Lower leg skin (tissue), 4 donors: ENCODE measurements at regions not wholly inside any gene's neighbourhood (a gene's known extent, or its start where the extent isn't known, plus 50 kb on each side); places are given as distances from the start of the nearest gene placed in this dataset.

Experiments
- DNase-seq, 2 donors: peaks; one replicate each; pipeline ENCODE4 v3.0.0-alpha.2; 2019; ENCODE audit warnings: low spot score in 2 of 2
- H3K4me3 ChIP-seq: fragments of 200-600 bp; sonication (generic); 2 replicates; pipeline ENCODE4 v1.5.1; 2017; ENCODE audit warnings: mild to moderate bottlenecking, low read depth; ENCODE audit not compliant: poor library complexity, severe bottlenecking
- POLR2A ChIP-seq, 2 donors: fragments of 450-650 bp; IDR thresholded peaks; one replicate each; pipeline ENCODE4 v1.6.1; 2016 to 2017; ENCODE audit warnings: antibody characterized with exemption in 2 of 2, mild to moderate bottlenecking in 1 of 2, moderate library complexity in 1 of 2
- WGBS, 2 donors: methylation state at CpG; one replicate each; pipeline ENCODE4 v1.1.5; 2018; 5-methylcytosine and 5-hydroxymethylcytosine counted together
- intact Hi-C: fragments of 100-400 bp; cut with DNase I; formaldehyde crosslinking; loops from one replicate; pipeline ENCODE4 v1.15.0; 2023; ENCODE audit warnings: low total_unique reads
- TF ChIP-seq, protein P1 (sequence below), 3 donors: fragments of 450-650 bp; IDR thresholded peaks; one replicate each; pipeline ENCODE4 v1.5.1; 2016; ENCODE audit warnings: antibody characterized with exemption in 3 of 3, mild to moderate bottlenecking in 3 of 3, moderate library complexity in 2 of 3

DNA sequence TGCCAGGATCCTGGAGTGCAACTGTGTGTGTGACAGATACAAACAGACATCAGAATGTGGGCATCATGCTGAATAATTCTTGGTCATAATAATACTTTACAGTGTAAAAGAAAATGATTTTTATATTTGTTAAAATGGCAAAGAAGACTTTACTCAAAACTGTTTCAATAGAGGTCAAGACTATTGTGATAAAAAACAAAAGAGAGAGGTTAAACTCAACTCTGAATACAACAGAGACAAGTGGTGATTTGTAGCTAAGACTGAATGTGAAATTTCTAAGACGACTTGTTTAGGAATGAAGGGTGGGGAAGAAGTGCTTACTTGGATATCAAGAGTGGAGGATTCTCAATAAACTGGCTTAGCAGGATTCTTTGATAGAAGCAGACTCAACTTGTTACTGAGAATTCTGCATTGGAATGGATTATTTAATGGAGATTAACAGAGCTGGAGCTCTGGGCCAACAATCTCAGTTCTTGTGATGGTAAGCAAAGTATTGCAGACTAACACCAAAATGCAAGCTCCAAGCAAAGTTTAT, 457.4 kb upstream of the CDH18 start:
- intact Hi-C loops: no loop called here
- H3K4me3 ChIP-seq: no peak overlapping the region
- no peak for TF ChIP-seq POLR2A (IDR thresholded peaks at IDR 0.05)
- TF ChIP-seq, protein P1, sequence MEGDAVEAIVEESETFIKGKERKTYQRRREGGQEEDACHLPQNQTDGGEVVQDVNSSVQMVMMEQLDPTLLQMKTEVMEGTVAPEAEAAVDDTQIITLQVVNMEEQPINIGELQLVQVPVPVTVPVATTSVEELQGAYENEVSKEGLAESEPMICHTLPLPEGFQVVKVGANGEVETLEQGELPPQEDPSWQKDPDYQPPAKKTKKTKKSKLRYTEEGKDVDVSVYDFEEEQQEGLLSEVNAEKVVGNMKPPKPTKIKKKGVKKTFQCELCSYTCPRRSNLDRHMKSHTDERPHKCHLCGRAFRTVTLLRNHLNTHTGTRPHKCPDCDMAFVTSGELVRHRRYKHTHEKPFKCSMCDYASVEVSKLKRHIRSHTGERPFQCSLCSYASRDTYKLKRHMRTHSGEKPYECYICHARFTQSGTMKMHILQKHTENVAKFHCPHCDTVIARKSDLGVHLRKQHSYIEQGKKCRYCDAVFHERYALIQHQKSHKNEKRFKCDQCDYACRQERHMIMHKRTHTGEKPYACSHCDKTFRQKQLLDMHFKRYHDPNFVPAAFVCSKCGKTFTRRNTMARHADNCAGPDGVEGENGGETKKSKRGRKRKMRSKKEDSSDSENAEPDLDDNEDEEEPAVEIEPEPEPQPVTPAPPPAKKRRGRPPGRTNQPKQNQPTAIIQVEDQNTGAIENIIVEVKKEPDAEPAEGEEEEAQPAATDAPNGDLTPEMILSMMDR (IDR thresholded peaks at IDR 0.05): no peak
- 30 to 33% methylated on average over 1 of the region's 1 CpG for WGBS, 2 donors
- no peak for DNase-seq

DNA sequence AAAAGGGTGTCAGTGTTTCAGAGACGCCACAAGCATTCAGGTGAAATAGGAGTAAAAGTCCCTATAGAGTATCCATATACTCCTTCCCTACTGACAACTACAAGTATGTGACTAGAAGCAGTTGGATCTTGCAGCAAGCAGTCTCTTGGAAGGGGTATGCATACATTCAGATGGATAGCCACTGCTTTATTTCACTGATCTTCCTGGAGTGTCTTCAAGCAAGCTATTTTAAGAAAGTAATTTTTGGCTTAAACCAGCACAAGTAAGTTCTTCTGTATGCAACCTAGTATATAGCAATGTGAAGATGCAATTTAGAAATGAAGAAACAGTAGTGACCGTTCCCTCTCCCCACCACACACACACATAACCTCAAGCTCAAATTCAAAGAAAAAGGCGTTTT, 446.8 kb upstream of the CDH18 start:
- TF ChIP-seq, protein P1 (IDR thresholded peaks at IDR 0.05): no peak
- TF ChIP-seq POLR2A (IDR thresholded peaks at IDR 0.05): no peak
- DNase-seq: no peak
- no peak overlapping the region for H3K4me3 ChIP-seq
- intact Hi-C loops: no loop called here
- WGBS, 2 donors: 85 to 86% methylated on average over 3 of the region's 3 CpGs

DNA sequence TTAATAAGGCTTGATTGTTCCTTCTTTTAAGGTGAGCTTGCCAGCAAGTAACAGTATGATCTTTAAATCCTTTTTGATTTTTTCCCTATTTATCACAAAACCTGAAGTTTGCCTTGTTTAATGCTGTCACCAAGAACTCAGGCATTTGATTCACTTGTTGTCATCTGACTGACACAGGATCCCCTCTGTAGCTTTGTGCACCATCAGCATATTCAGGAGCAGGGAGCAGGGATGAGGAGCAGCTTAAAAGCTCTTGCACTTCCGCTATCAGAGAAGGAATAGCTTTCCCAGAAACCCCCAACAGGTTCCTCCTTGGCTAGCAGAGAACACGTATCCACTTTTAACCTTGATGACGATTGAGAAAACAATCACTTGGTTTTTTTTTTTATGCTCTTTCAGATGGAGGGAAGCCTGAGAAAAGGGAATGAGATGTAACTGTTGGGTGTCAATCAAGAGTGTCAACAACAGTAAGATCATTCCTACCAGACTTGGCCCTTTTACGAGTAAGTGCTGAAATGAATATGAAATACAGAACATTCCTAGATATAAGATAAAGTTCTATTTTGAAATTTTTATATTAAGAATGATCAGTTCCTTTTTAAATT, 433.1 kb upstream of the CDH18 start:
- intact Hi-C loops: no loop called here
- DNase-seq: no peak
- 48 to 59% methylated on average over 4 of the region's 4 CpGs for WGBS, 2 donors
- TF ChIP-seq POLR2A (IDR thresholded peaks at IDR 0.05): no peak
- TF ChIP-seq, protein P1 (IDR thresholded peaks at IDR 0.05): no peak
- H3K4me3 ChIP-seq: no peak overlapping the region
